Calu3 (cell line): ENCODE measurements at regions not wholly inside any gene's neighbourhood (a gene's known extent, or its start where the extent isn't known, plus 50 kb on each side); places are given as distances from the start of the nearest gene placed in this dataset.
"Not testable (repeated sequence)": the region's sequence is repeated elsewhere in the genome, so short reads cannot be mapped to it uniquely, and the experiment has no call there.

ENCODE experiments used
- BruUV-seq: library from RNA; stranded (reverse); fragments of 400-500 nt; replicated peaks from 2 replicates; lab custom pipeline; 2021; lab: Mats Ljungman, UMichigan
- CTCF ChIA-PET: fragments of 300-600 bp; sonication (Branson Sonifier 250); formaldehyde crosslinking; loops from one replicate; lab custom pipeline; 2022; ENCODE audit warnings: antibody characterized with exemption; lab: Charles Lee
- DNase-seq: peaks from one replicate; pipeline ENCODE4 v3.0.0; 2022
- H3K27ac Mint-ChIP-seq: one replicate; pipeline ENCODE4 v1.8.0; 2022; ENCODE audit warnings: mixed read lengths; ENCODE audit not compliant: unreplicated experiment
- H3K27me3 Mint-ChIP-seq: one replicate; pipeline ENCODE4 v1.8.0; 2022; ENCODE audit warnings: mixed read lengths; ENCODE audit not compliant: unreplicated experiment
- H3K36me3 Mint-ChIP-seq: one replicate; pipeline ENCODE4 v1.8.0; 2022; ENCODE audit warnings: mild to moderate bottlenecking, moderate library complexity, mixed read lengths; ENCODE audit not compliant: insufficient read depth, unreplicated experiment
- H3K4me1 Mint-ChIP-seq: one replicate; pipeline ENCODE4 v1.8.0; 2022; ENCODE audit warnings: mild to moderate bottlenecking, low read depth, mixed read lengths; ENCODE audit not compliant: unreplicated experiment
- H3K4me3 Mint-ChIP-seq: one replicate; pipeline ENCODE4 v1.8.0; 2022; ENCODE audit warnings: mild to moderate bottlenecking, low read depth, moderate library complexity, mixed read lengths; ENCODE audit not compliant: unreplicated experiment
- H3K9me3 Mint-ChIP-seq: one replicate; pipeline ENCODE4 v1.8.0; 2022; ENCODE audit warnings: low read depth, mixed read lengths; ENCODE audit not compliant: unreplicated experiment
- CTCF ChIP-seq: fragments of 200-600 bp; IDR thresholded peaks from one replicate; pipeline ENCODE4 v1.8.0; 2022; ENCODE audit warnings: antibody characterized with exemption; ENCODE audit not compliant: unreplicated experiment
- intact Hi-C: fragments of 100-400 bp; cut with micrococcal nuclease; formaldehyde crosslinking; loops from one replicate; pipeline ENCODE4 v1.10.0; 2022; ENCODE audit not compliant: unreplicated experiment

GRCh38 chr2:210762604-210763588 is 206.5 kb downstream of the CPS1 start:
- CTCF ChIA-PET, result no interaction called here
- Mint-ChIP-seq H3K27me3 (no peaks in the 10 kb centered on the region), H3K27ac (no peak overlapping the region), H3K4me3 (no peak overlapping the region), H3K4me1 (no peaks in the 10 kb centered on the region), H3K9me3 (peaks cover 3% of the 10 kb centered on the region), H3K36me3 (no peaks in the 10 kb centered on the region)
- TF ChIP-seq CTCF, result no peak
- no TSS peak for BruUV-seq
- no peak for DNase-seq
- intact Hi-C loops, result no loop called here

GRCh38 chr2:210768329-210768910 is 212.0 kb downstream of the CPS1 start:
- no peaks in the 10 kb centered on the region for H3K36me3 Mint-ChIP-seq
- TF ChIP-seq CTCF, result no peak
- H3K27ac Mint-ChIP-seq, result no peak overlapping the region
- CTCF ChIA-PET, result no interaction called here
- no peak for DNase-seq
- no TSS peak for BruUV-seq
- no peaks in the 10 kb centered on the region for H3K4me1 Mint-ChIP-seq
- H3K9me3 Mint-ChIP-seq, result peaks cover 4% of the 10 kb centered on the region
- no peaks in the 10 kb centered on the region for H3K27me3 Mint-ChIP-seq
- H3K4me3 Mint-ChIP-seq, result no peak overlapping the region
- intact Hi-C loops, result no loop called here

- peaks cover 2% of the 10 kb centered on the region for H3K9me3 Mint-ChIP-seq
- TF ChIP-seq CTCF, result no peak
- CTCF ChIA-PET, result no interaction called here
- no peak overlapping the region for H3K4me3 Mint-ChIP-seq
- intact Hi-C loops, result no loop called here
- no peaks in the 10 kb centered on the region for H3K4me1 Mint-ChIP-seq
- BruUV-seq, result no TSS peak
- no peak overlapping the region for H3K27ac Mint-ChIP-seq
- H3K36me3 Mint-ChIP-seq, result no peaks in the 10 kb centered on the region
- H3K27me3 Mint-ChIP-seq, result no peaks in the 10 kb centered on the region
- no peak for DNase-seq
Measured at GRCh38 chr2:210776756-210777155, 220.4 kb downstream of the CPS1 start.

- no peak overlapping the region for H3K27ac Mint-ChIP-seq
- CTCF ChIA-PET, result no interaction called here
- H3K36me3 Mint-ChIP-seq, result no peaks in the 10 kb centered on the region
- H3K9me3 Mint-ChIP-seq, result no peaks in the 10 kb centered on the region
- H3K27me3 Mint-ChIP-seq, result no peaks in the 10 kb centered on the region
- H3K4me3 Mint-ChIP-seq, result no peak overlapping the region
- no TSS peak for BruUV-seq
- no peak for TF ChIP-seq CTCF
- intact Hi-C loops, result no loop called here
- DNase-seq, result no peak
- no peaks in the 10 kb centered on the region for H3K4me1 Mint-ChIP-seq
Measured at GRCh38 chr2:210782222-210782621, 225.8 kb downstream of the CPS1 start.

- H3K9me3 Mint-ChIP-seq, H3K4me1 Mint-ChIP-seq, H3K4me3 Mint-ChIP-seq, intact Hi-C loops, H3K36me3 Mint-ChIP-seq, H3K27me3 Mint-ChIP-seq, DNase-seq, H3K27ac Mint-ChIP-seq, BruUV-seq, CTCF ChIA-PET: not testable (repeated sequence)
Measured at GRCh38 chr2:210787831-210788230, 231.4 kb downstream of the CPS1 start.
